ENCODE measurements at regions not wholly inside any gene's neighbourhood (a gene's known extent, or its start where the extent isn't known, plus 50 kb on each side); places are given as distances from the start of the nearest gene placed in this dataset.

DNA sequence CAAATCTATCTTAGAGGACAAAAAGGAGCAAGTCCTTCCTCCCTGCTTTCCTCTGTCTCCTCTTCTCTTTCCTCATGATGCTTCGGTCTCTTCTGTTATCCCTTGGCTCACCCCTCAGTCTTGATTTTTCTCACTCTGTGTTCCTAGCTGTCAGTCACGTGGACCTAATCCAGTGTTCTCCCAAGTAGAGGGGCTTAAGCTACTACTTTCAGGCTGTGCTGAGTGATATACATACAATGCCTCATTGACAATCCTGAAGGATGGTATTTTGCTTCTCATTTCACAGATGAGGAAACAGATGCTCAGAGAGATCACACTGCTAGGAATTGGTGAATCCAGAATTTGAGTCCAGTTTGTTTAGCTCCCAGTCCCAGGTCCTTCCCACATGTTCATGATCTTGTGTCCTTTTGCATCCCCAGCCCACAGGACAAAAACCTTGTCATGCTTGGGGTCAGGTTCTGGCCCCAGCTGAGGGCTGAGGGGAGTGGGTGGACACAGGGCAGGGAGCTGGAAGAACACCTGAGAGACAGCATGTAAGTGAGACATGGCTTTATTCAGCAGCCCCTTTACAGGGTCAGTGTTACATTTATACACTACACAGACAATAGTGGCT, 50.5 kb upstream of the KMT2E start:
- TF ChIP-seq POLR2A (IDR thresholded peaks at IDR 0.05; ENCODE audit: low read length), result no peak
- TF ChIP-seq GATA1 (IDR thresholded peaks at IDR 0.05; ENCODE audit: low read depth, low read length), result no peak
